Spleen (tissue), 11 donors: ENCODE measurements at regions not wholly inside any gene's neighbourhood (a gene's known extent, or its start where the extent isn't known, plus 50 kb on each side); places are given as distances from the start of the nearest gene placed in this dataset.

Experiments
- DNase-seq: peaks from one replicate; pipeline ENCODE4 v3.0.0-alpha.2; 2020
- H3K27ac ChIP-seq, 8 donors: fragments of 200-600 bp; sonication (generic) in 7 of 8; 1 replicate in 4 of 8; 2 replicates in 4 of 8; pipeline versions ENCODE4 v1.5.0 to v1.8.0; 2016 to 2021; ENCODE audit warnings: inconsistent platforms in 4 of 8, mild to moderate bottlenecking in 4 of 8, moderate library complexity in 1 of 8
- H3K27me3 ChIP-seq, 7 donors: fragments of 200-600 bp; sonication (generic) in 6 of 7; replicated peaks in 1 of 7; 1 replicate in 4 of 7; 2 replicates in 3 of 7; pipeline versions ENCODE4 v1.5.0 to v1.8.0; 2016 to 2021; ENCODE audit warnings: inconsistent platforms in 3 of 7, mild to moderate bottlenecking in 1 of 7
- H3K36me3 ChIP-seq, 6 donors: fragments of 200-600 bp; sonication (generic) in 5 of 6; 1 replicate in 4 of 6; 2 replicates in 2 of 6; pipeline versions ENCODE4 v1.5.0 to v1.8.0; 2016 to 2021; ENCODE audit warnings: inconsistent platforms in 2 of 6
- H3K4me1 ChIP-seq, 6 donors: fragments of 200-600 bp; sonication (generic) in 5 of 6; 1 replicate in 3 of 6; 2 replicates in 3 of 6; pipeline versions ENCODE4 v1.5.0 to v1.8.0; 2016 to 2021; ENCODE audit warnings: inconsistent platforms in 3 of 6
- H3K4me3 ChIP-seq, 8 donors: fragments of 200-600 bp; sonication (generic) in 7 of 8; 1 replicate in 4 of 8; 2 replicates in 4 of 8; pipeline versions ENCODE4 v1.5.0 to v1.8.0; 2016 to 2021; ENCODE audit warnings: inconsistent platforms in 4 of 8, mild to moderate bottlenecking in 4 of 8, moderate library complexity in 2 of 8
- H3K9me3 ChIP-seq, 8 donors: fragments of 200-600 bp; sonication (generic) in 7 of 8; 1 replicate in 4 of 8; 2 replicates in 4 of 8; pipeline versions ENCODE4 v1.5.0 to v1.8.0; 2016 to 2021; ENCODE audit warnings: inconsistent platforms in 4 of 8
- CTCF ChIP-seq, 11 experiments: fragments of 200-600 bp in 7 of 11; fragments of 450-650 bp in 4 of 11; sonication (generic) in 4 of 11; IDR thresholded peaks in 8 of 11; conservative IDR thresholded peaks in 3 of 11; 1 replicate in 7 of 11; 2 replicates in 4 of 11; pipeline versions ENCODE4 v1.4.0 to v1.8.0; 2016 to 2021; ENCODE audit warnings: antibody characterized with exemption in 11 of 11, inconsistent platforms in 4 of 11, mild to moderate bottlenecking in 1 of 11
- POLR2A ChIP-seq, 3 donors: fragments of 450-650 bp; IDR thresholded peaks; one replicate each; pipeline ENCODE4 v1.5.1; 2017; ENCODE audit warnings: antibody characterized with exemption in 3 of 3, mild to moderate bottlenecking in 1 of 3
- POLR2AphosphoS5 ChIP-seq, 3 donors: sonication (generic); formaldehyde crosslinking; IDR thresholded peaks; one replicate each; pipeline ENCODE4 v1.5.1; 2017; ENCODE audit warnings: antibody characterized with exemption in 3 of 3
- WGBS, 5 donors: extraction: QIAGEN DNeasy Blood & Tissue Kit in 3 of 5; methylation state at CpG; one replicate each; pipeline versions ENCODE4 v1.1.5 to v1.1.7; 2013 to 2018; 5-methylcytosine and 5-hydroxymethylcytosine counted together
- intact Hi-C: fragments of 100-400 bp; cut with DNase I; formaldehyde crosslinking; loops from one replicate; pipeline ENCODE4 v1.15.0; 2023; ENCODE audit warnings: low total_unique reads
- donor health status: healthy with polysubstance abuse.
- donor health status: DM: no; HTN: no; CAD: no; lungs with moderate emphysema.
- donor health status: DM: no; HTN: no; CAD: no.
- donor health status: Bipolar disorder and iron deficiency.
- donor health status: healthy.
- donor health status: DM: no; HTN: no; CAD: no.
- donor health status: DM: yes; HTN: yes; CAD: no.

- Histone ChIP-seq H3K9me3 (no peaks in the 10 kb centered on the region), H3K4me1 (no peaks in the 10 kb centered on the region), H3K27me3 (peaks cover 0 to 29% (median 5%) of the 10 kb centered on the region in 7 donors), H3K4me3 (no peak overlapping the region), H3K36me3 (no peaks in the 10 kb centered on the region), H3K27ac (no peak overlapping the region)
- TF ChIP-seq POLR2A (IDR thresholded peaks at IDR 0.05) (no peak), CTCF (IDR thresholded peaks at IDR 0.05 in 8 of 11, conservative IDR thresholded peaks at IDR 0.05 in 3 of 11) (no peak), POLR2AphosphoS5 (IDR thresholded peaks at IDR 0.05) (no peak)
- intact Hi-C loops = no loop called here
- WGBS, 5 donors = 82 to 90% (median 85%) methylated on average over 9 of the region's 9 CpGs
- no peak for DNase-seq
These were observed 120.6 kb downstream of the NPIPB5 start for GRCh38 chr16:22631264-22631663.

GRCh38 chr16:22632606-22633005, 121.9 kb downstream of the NPIPB5 start:
- TF ChIP-seq CTCF (IDR thresholded peaks at IDR 0.05 in 8 of 11, conservative IDR thresholded peaks at IDR 0.05 in 3 of 11) (no peak), POLR2AphosphoS5 (IDR thresholded peaks at IDR 0.05) (no peak), POLR2A (IDR thresholded peaks at IDR 0.05) (no peak)
- no peak overlapping the region for H3K27ac ChIP-seq
- no peaks in the 10 kb centered on the region for H3K36me3 ChIP-seq
- intact Hi-C loops = no loop called here
- no peaks in the 10 kb centered on the region for H3K4me1 ChIP-seq
- H3K4me3 ChIP-seq = no peak overlapping the region
- peaks cover 0 to 6% (median 5%) of the 10 kb centered on the region in 8 donors for H3K9me3 ChIP-seq
- WGBS, 5 donors = 81 to 90% (median 87%) methylated on average over 4 of the region's 4 CpGs
- peaks cover 0 to 35% (median 5%) of the 10 kb centered on the region in 7 donors for H3K27me3 ChIP-seq
- DNase-seq = no peak

GRCh38 chr16:22633280-22633679, 122.6 kb downstream of the NPIPB5 start:
- H3K9me3 ChIP-seq = peaks cover 0 to 11% (median 8%) of the 10 kb centered on the region in 8 donors
- H3K36me3 ChIP-seq = no peaks in the 10 kb centered on the region
- H3K4me3 ChIP-seq = no peak overlapping the region
- no peak overlapping the region for H3K27ac ChIP-seq
- no peak for TF ChIP-seq POLR2A (IDR thresholded peaks at IDR 0.05)
- TF ChIP-seq POLR2AphosphoS5 (IDR thresholded peaks at IDR 0.05) = no peak
- TF ChIP-seq CTCF (IDR thresholded peaks at IDR 0.05 in 8 of 11, conservative IDR thresholded peaks at IDR 0.05 in 3 of 11) = no peak
- DNase-seq = no peak
- H3K4me1 ChIP-seq = no peaks in the 10 kb centered on the region
- intact Hi-C loops = no loop called here
- H3K27me3 ChIP-seq = peaks cover 0 to 35% (median 5%) of the 10 kb centered on the region in 7 donors
- 75 to 90% (median 82%) methylated on average over 5 of the region's 5 CpGs for WGBS, 5 donors

- DNase-seq = no peak
- TF ChIP-seq CTCF (IDR thresholded peaks at IDR 0.05 in 8 of 11, conservative IDR thresholded peaks at IDR 0.05 in 3 of 11) (no peak), POLR2A (IDR thresholded peaks at IDR 0.05) (no peak), POLR2AphosphoS5 (IDR thresholded peaks at IDR 0.05) (no peak)
- Histone ChIP-seq H3K27ac (no peak overlapping the region), H3K4me3 (no peak overlapping the region), H3K4me1 (no peaks in the 10 kb centered on the region), H3K27me3 (peaks cover 0 to 35% (median 5%) of the 10 kb centered on the region in 7 donors), H3K36me3 (no peaks in the 10 kb centered on the region), H3K9me3 (peaks cover 0 to 11% (median 8%) of the 10 kb centered on the region in 8 donors)
- WGBS, 5 donors = 53 to 64% (median 58%) methylated on average over 3 of the region's 3 CpGs
- intact Hi-C loops = no loop called here
These were observed 123.1 kb downstream of the NPIPB5 start for GRCh38 chr16:22633799-22634198.
